HG02840 (cell line): ENCODE measurements at regions not wholly inside any gene's neighbourhood (a gene's known extent, or its start where the extent isn't known, plus 50 kb on each side); places are given as distances from the start of the nearest gene placed in this dataset.
"Not testable (repeated sequence)": the region's sequence is repeated elsewhere in the genome, so short reads cannot be mapped to it uniquely, and the experiment has no call there.

Source experiments
- ATAC-seq: cut with Tn5 transposase; IDR thresholded peaks from one replicate; pipeline ENCODE4 v1.9.1; 2021; ENCODE audit warnings: mild to moderate bottlenecking, moderate library complexity, moderate number of reproducible peaks; ENCODE audit not compliant: unreplicated experiment, low FRiP score

DNA sequence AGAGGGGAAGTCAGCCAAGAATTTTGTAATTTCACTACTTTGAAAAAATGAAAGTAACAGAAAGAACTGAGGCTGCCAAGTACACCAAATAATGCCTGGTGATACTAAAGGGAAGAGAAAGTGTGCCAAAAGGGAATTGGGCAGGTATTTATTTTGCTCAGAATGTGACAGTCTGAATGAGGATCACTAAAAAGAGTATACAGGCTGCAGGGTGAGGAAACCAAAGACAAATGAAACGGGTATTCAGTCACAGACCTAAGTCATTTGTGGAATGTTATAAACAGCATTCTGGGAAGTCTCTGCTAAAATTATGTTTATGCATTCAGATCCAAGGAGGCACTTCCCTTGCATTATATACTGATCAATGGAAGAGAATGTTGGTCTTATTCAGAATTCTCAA, 418.6 kb upstream of the SLC39A10 start:
- no peak for ATAC-seq

DNA sequence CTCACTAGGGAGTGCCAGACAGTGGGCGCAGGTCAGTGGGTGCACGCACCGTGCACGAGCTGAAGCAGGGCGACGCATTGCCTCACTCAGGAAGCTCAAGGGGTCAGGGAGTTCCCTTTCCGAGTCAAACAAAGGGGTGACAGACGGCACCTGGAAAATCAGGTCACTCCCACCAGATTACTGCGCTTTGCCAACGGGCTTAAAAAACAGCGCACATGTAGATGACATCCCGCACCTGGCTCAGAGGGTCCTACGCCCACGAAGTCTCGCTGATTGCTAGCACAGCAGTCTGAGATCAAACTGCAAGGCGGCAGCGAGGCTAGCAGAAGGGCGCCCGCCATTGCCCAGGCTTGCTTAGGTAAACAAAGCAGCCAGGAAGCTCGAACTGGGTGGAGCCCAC, 428.5 kb upstream of the SLC39A10 start:
- not testable (repeated sequence) for ATAC-seq

GRCh38 chr2:195214072-195214471, 443.0 kb upstream of the SLC39A10 start:
- ATAC-seq: no peak

DNA sequence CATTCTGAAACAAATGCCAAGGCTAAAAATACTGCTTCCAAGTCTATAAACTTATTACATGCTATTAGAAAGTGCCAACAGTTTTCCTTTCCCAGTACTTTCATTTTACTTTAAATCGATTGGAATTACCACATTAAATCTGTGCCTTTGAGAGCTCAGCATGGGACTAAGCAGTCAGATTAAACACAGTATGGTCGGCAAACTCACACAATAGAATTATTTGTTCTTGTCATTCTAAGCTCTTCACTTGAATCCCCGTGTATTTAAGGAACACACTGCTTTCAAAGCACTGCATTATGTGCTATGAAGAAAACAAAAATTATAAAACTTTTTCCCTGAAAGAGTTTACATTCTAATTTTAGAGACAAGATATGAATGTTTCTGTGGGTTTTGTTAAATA, 444.4 kb upstream of the SLC39A10 start:
- ATAC-seq: no peak

DNA sequence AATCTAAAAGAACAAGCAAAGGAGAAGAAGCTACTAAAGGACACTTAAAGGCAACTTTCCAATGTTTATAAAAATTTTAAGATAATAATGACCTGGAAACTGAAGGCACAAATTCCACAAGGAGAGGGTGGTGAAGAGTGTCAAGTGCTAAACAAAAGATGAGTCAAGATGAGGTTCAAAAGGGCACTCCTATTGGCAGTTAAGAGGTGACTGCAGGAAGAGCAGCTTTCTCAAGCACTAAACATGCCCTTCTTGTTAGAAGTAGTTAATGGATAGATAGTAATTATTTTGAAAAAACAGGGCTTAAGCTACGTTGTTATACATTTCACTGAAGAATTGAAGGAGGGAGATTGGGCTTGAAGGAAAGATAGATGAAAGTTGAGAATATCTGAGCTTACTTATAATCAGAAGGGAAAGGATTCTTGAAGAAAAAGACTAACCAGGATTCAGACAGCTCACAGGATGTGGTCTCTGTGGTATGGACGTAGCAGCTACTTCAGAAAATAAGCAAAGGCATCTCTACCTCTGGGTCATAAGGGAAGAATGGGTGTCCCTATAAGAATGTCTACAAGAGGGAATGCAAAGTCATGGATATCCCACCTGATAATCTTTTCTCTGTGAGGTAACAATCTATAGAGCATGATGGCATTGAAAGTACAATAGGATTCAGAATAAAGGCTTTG, 454.7 kb upstream of the SLC39A10 start:
- ATAC-seq: no peak

DNA sequence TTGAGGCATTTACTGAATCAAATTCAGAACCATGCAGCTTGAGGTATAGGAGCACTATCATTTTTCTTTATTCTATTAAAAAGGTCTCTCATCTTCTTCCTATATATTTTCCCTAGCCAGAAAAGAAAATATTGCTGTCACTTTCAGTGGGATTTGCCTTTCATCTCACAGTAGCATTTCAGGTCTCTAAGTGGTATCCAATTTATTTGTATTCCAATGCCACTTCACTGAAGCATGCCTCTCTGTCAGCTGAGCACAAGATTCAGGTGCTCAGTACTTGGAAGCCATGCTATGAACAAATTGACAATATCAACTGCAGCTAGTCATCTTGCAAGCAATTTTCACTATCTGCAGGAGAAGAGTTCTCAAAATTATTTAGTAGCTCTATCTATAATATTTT, 457.2 kb upstream of the SLC39A10 start:
- ATAC-seq: no peak

DNA sequence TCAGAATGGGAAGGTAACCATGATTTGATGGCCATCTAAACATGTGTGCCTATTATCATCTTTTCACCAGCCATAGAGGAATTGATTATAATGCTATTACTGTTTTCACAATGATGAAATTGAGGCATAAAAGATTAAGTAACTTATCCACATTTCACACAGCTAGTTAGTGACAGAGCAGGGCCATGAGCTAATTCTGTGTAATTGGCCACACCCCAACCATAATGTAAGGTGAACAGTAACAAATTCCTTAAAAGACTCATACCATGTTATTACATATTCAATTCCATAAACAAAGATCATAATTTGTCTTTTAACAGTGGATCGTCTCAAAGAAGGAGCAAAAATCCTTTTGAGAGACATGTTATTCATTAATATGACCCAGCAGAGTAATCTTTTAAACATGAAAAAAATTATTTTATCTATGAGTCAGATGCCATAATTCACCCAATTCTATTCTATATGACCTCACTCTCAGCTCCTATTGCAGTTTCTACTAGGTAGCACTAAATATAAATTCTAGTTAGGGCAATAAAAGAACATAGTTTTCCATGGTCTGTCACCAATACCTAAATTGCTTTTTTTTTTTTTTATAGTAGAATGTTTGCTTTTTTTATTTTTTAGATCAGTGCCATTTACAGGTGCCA, 475.8 kb upstream of the SLC39A10 start:
- no peak for ATAC-seq

- ATAC-seq: no peak
Observed at GRCh38 chr2:195168369-195168768, 488.7 kb upstream of the SLC39A10 start.

DNA sequence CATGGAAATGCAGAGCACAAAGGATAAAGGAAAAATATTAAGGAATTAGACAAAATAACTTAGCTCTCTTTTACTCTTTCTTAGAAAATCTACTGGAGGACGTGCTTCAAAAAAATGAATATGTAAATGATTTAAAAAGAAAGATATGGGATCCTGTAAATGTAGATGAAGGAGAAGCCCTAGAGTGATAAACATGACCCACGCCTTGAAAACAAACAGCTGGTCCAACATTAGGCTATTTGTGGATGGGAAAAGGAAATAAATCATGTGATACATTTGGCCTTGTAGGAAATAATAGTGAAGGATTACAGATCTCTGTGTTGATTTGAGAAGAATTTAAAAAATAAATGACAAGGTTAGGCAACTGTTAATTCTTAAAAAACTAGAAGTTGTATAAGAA, 492.1 kb upstream of the SLC39A10 start:
- ATAC-seq: no peak

DNA sequence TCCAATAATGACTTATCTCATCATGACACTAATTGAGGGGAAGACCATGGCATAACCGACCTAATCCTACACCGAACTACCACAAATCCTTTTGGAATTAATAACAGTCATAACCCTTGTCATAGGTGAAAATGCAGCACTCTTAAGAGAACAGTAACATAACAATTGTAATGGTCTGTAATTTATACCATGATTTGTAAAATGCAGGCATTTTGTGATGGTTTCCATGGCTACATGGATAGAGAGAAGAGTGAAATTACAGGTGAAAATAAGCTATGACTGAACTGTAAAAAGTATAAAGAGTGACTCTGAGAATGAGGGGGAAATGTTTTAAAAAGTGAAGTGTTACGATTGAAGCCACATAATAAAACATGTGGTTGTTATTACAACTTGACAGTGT, 494.1 kb upstream of the SLC39A10 start:
- ATAC-seq: no peak

GRCh38 chr2:195162194-195162593, 494.8 kb upstream of the SLC39A10 start:
- ATAC-seq: no peak

- ATAC-seq: no peak
Observed at GRCh38 chr2:195160963-195161362, 496.1 kb upstream of the SLC39A10 start.

- ATAC-seq: no peak
Observed at GRCh38 chr2:195151711-195152110, 505.3 kb upstream of the SLC39A10 start.

DNA sequence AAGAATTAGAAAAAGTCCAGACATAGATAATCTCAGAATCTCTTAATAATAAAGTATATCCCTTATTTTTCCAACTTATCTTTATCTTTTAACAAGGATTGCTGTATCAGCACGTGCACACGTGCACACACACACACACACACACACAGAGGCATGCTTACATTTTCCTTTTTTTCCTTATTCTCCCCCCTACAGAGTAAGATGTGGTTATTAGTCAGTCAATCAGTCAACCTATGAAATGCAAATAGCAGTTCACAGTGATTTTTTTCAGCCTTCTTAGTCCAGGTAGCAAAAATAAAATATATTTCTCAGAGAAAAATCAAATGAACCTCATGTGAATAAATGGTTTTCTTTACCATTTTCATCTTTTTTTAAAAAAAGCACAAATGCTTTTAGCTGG, 506.2 kb upstream of the SLC39A10 start:
- ATAC-seq: no peak

GRCh38 chr2:195148004-195148403, 509.0 kb upstream of the SLC39A10 start:
- ATAC-seq: no peak

GRCh38 chr2:195146761-195147541, 510.1 kb upstream of the SLC39A10 start:
- no peak for ATAC-seq

GRCh38 chr2:195138435-195138834, 518.6 kb upstream of the SLC39A10 start:
- ATAC-seq: no peak

DNA sequence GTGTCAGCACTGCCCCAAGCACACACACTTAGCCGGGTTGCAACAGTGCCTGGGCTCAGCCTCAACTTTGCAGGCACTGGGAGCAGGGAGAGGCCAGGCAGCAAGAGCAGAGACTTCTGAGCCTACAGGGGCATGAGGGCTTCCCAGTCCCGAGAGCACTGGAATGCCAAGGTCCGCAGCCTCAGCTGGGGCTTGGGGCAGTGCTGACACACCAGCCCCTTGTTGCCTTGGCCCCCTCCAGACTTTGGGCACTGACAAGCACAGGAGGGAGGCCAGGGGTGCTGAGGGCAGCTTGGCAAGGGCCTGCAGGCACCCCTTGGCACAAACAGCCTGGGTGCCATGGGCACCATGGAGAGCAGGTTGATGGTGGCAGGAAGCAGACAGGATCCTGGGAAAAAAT, 531.1 kb upstream of the SLC39A10 start:
- ATAC-seq: not testable (repeated sequence)

DNA sequence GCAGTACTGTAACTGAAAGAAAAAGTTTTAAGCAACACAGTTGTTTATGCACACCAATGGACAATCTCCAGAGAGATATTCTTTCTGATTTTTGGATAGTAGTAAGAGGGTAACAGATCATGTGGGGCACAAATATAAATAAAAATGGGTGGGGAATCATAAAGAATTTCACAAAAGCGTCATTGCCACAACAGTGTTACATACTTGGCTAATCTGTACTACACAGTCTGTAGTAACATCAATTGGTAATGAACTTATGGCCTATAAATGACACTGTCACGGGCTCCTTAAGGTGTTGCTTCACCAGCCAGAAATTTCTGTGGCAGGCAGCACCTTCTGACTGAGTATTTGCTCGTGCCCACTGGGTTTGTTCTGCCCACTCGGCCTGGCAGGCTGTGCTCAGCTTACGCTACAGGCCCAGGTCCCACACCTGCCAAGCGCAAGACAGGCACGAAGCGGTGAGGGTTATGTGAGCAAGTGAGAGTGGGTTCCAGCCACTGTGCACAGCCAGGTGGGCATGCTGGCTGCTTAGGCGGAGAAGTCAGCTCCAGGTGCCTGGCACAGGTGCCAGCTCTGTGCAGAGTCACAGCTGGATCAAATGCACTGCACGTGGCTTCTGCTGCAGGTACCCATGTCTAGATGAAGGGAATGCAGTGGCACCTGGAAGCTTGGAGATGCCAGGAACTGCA, 532.5 kb upstream of the SLC39A10 start:
- no peak for ATAC-seq

- ATAC-seq: no peak
Observed at GRCh38 chr2:195122653-195123052, 534.4 kb upstream of the SLC39A10 start.

DNA sequence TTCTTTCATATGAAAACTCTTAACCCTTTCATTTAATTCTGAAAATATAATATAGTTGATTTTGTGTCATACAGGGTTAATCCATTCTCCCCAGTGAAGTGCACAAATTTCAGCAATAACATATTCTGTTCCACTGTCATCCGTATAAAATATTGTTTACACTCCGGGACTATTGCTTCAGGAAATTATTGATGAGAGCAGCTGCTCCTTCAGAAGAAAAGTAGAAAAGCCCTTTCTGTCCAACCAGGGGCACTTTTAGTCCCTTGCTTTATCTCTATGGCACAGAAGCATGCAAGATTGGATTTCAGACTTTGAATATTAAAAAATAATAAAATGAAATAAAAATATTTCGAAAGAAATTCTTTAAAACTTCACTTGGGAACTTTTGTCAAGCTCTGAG, 535.7 kb upstream of the SLC39A10 start:
- ATAC-seq: no peak
